PC-3 (cell line): ENCODE measurements at regions not wholly inside any gene's neighbourhood (a gene's known extent, or its start where the extent isn't known, plus 50 kb on each side); places are given as distances from the start of the nearest gene placed in this dataset.

Source experiments
- CTCF ChIP-seq: fragments of 300-600 bp; sonication (generic); conservative IDR thresholded peaks from 2 replicates; pipeline ENCODE4 v1.5.1; 2017; ENCODE audit warnings: antibody characterized with exemption, low read depth, mild to moderate bottlenecking, low read length
- EZH2 ChIP-seq: fragments of 300-600 bp; sonication (generic); IDR thresholded peaks from one replicate; pipeline ENCODE4 v1.6.1; 2017; ENCODE audit warnings: antibody characterized with exemption, mild to moderate bottlenecking, low read length; ENCODE audit not compliant: unreplicated experiment

- TF ChIP-seq CTCF (no peak), EZH2 (no peak)
Observed at GRCh38 chr9:126150411-126151030, 176.1 kb upstream of the MVB12B start.
